WERI-Rb-1 (cell line): ENCODE measurements at regions not wholly inside any gene's neighbourhood (a gene's known extent, or its start where the extent isn't known, plus 50 kb on each side); places are given as distances from the start of the nearest gene placed in this dataset.

Experiments used
- DNase-seq: peaks from one replicate; pipeline ENCODE4 v3.0.0-alpha.2; 2020
- H3K27ac ChIP-seq: fragments of 250-450 bp; sonication (Bioruptor Pico); 2 replicates; pipeline ENCODE4 v1.5.1; 2020; ENCODE audit warnings: mild to moderate bottlenecking, moderate library complexity
- H3K27me3 ChIP-seq: fragments of 250-450 bp; sonication (Bioruptor Pico); 2 replicates; pipeline ENCODE4 v1.5.1; 2021; ENCODE audit warnings: mild to moderate bottlenecking, low read depth, moderate library complexity; ENCODE audit not compliant: insufficient read depth, severe bottlenecking
- H3K36me3 ChIP-seq: fragments of 250-450 bp; sonication (Bioruptor Pico); 2 replicates; pipeline ENCODE4 v1.5.1; 2020; ENCODE audit warnings: mild to moderate bottlenecking, moderate library complexity
- H3K4me3 ChIP-seq: 2 replicates; pipeline ENCODE4 v1.5.1; 2011; ENCODE audit warnings: low read depth, mild to moderate bottlenecking, control low read depth, low read length
- H3K9me3 ChIP-seq: fragments of 250-450 bp; sonication (Bioruptor Pico); 2 replicates; pipeline ENCODE4 v1.5.1; 2021; ENCODE audit warnings: mild to moderate bottlenecking, moderate library complexity; ENCODE audit not compliant: severe bottlenecking
- CTCF ChIP-seq: IDR thresholded peaks from 2 replicates; pipeline ENCODE4 v1.5.1; 2011; ENCODE audit warnings: low read depth, mild to moderate bottlenecking, control low read depth, inconsistent platforms, low read length

GRCh38 chr2:172366596-172367150 is 60.7 kb upstream of the ITGA6 start:
- no peak for TF ChIP-seq CTCF

GRCh38 chr2:172370821-172371455 is 56.4 kb upstream of the ITGA6 start:
- peaks cover 2% of the 10 kb centered on the region for H3K9me3 ChIP-seq
- H3K36me3 ChIP-seq = no peaks in the 10 kb centered on the region
- no peak for TF ChIP-seq CTCF
- no peak overlapping the region for H3K4me3 ChIP-seq
- no peaks in the 10 kb centered on the region for H3K27me3 ChIP-seq
- DNase-seq = no peak
- no peak overlapping the region for H3K27ac ChIP-seq

More at GRCh38 chr2:172366596-172367150, 60.7 kb upstream of the ITGA6 start:
- peaks cover 2% of the 10 kb centered on the region for H3K9me3 ChIP-seq
- H3K27ac ChIP-seq = no peak overlapping the region
- no peaks in the 10 kb centered on the region for H3K27me3 ChIP-seq
- H3K4me3 ChIP-seq = no peak overlapping the region
- no peak for DNase-seq
- H3K36me3 ChIP-seq = no peaks in the 10 kb centered on the region

GRCh38 chr2:172372436-172372835 is 55.0 kb upstream of the ITGA6 start:
- Histone ChIP-seq H3K4me3 (no peak overlapping the region), H3K27ac (no peak overlapping the region), H3K27me3 (no peaks in the 10 kb centered on the region), H3K9me3 (peaks cover 2% of the 10 kb centered on the region), H3K36me3 (no peaks in the 10 kb centered on the region)
- DNase-seq = no peak
- TF ChIP-seq CTCF = no peak

GRCh38 chr2:172373076-172373475 is 54.3 kb upstream of the ITGA6 start:
- no peak overlapping the region for H3K27ac ChIP-seq
- H3K27me3 ChIP-seq = no peaks in the 10 kb centered on the region
- H3K4me3 ChIP-seq = no peak overlapping the region
- H3K36me3 ChIP-seq = no peaks in the 10 kb centered on the region
- no peak for DNase-seq
- TF ChIP-seq CTCF = no peak
- peaks cover 2% of the 10 kb centered on the region for H3K9me3 ChIP-seq

GRCh38 chr2:172373766-172374165 is 53.6 kb upstream of the ITGA6 start:
- no peak for TF ChIP-seq CTCF
- no peak overlapping the region for H3K27ac ChIP-seq

More at GRCh38 chr2:172373766-172374165, 53.6 kb upstream of the ITGA6 start:
- no peak overlapping the region for H3K4me3 ChIP-seq
- no peaks in the 10 kb centered on the region for H3K36me3 ChIP-seq
- H3K9me3 ChIP-seq = peaks cover 2% of the 10 kb centered on the region
- DNase-seq = no peak
- no peaks in the 10 kb centered on the region for H3K27me3 ChIP-seq
